WI38 (cell line): ENCODE measurements at regions not wholly inside any gene's neighbourhood (a gene's known extent, or its start where the extent isn't known, plus 50 kb on each side); places are given as distances from the start of the nearest gene placed in this dataset.

Experiments
- H3K4me3 ChIP-seq: 2 replicates; pipeline ENCODE4 v1.5.1; 2011; ENCODE audit warnings: low read depth, mild to moderate bottlenecking, control low read depth, low read length
- TF ChIP-seq, protein P1 (sequence below): IDR thresholded peaks from 2 replicates; pipeline ENCODE4 v1.5.1; 2012; ENCODE audit warnings: low read depth, mild to moderate bottlenecking, control low read depth, low read length

DNA sequence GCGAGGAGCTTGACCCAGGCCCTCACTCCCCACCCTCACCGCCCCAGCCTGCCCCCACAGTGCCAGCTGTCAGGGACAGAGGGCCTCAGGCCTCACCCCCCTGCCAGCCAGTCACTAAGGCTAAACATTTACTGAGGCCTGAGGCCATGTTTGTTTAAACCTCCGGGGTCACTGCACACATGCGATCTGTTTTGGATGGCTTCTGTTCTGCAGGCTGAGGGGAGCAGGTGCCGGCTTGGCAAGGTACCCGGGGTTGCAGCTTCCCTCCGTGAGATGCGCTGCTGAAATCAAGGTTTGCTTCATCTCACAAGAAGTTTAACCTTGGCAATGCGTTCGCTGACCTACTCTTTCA lies 103.3 kb upstream of the BOD1 start:
- TF ChIP-seq, protein P1, sequence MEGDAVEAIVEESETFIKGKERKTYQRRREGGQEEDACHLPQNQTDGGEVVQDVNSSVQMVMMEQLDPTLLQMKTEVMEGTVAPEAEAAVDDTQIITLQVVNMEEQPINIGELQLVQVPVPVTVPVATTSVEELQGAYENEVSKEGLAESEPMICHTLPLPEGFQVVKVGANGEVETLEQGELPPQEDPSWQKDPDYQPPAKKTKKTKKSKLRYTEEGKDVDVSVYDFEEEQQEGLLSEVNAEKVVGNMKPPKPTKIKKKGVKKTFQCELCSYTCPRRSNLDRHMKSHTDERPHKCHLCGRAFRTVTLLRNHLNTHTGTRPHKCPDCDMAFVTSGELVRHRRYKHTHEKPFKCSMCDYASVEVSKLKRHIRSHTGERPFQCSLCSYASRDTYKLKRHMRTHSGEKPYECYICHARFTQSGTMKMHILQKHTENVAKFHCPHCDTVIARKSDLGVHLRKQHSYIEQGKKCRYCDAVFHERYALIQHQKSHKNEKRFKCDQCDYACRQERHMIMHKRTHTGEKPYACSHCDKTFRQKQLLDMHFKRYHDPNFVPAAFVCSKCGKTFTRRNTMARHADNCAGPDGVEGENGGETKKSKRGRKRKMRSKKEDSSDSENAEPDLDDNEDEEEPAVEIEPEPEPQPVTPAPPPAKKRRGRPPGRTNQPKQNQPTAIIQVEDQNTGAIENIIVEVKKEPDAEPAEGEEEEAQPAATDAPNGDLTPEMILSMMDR: no peak
- no peak overlapping the region for H3K4me3 ChIP-seq

DNA sequence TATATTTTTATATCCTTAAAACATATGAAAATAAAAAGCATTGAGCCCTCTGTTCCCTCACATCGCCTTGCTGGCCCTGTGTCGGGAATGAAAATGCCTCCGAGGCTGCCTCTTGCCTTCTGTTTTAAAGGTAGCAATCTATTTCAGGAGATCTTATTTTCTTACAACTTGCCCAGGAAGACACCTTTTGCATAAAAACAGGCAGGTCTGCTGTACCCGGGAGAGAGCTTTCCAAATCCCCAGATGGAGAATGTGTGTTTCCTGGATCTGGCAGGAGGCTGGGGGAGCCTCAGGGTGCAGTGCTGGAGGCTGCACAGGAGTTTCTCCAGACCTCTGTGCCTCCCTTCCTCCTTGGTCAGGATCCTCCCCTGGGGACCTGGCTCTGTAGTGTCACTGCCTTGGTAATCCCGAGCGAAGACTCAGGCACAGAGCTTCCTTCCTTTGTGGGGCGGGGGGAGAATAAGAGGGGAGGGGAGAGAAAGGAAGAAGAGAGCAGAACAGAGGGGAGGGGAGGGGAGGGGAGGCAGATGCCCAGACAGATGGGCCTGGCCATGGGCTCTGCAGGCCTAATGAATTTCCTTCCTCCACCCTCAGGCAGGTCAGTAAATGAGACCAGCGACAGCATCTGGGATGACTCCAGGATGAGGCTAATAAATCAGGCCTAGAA lies 104.0 kb upstream of the BOD1 start:
- TF ChIP-seq, protein P1: no peak
- H3K4me3 ChIP-seq: no peak overlapping the region

DNA sequence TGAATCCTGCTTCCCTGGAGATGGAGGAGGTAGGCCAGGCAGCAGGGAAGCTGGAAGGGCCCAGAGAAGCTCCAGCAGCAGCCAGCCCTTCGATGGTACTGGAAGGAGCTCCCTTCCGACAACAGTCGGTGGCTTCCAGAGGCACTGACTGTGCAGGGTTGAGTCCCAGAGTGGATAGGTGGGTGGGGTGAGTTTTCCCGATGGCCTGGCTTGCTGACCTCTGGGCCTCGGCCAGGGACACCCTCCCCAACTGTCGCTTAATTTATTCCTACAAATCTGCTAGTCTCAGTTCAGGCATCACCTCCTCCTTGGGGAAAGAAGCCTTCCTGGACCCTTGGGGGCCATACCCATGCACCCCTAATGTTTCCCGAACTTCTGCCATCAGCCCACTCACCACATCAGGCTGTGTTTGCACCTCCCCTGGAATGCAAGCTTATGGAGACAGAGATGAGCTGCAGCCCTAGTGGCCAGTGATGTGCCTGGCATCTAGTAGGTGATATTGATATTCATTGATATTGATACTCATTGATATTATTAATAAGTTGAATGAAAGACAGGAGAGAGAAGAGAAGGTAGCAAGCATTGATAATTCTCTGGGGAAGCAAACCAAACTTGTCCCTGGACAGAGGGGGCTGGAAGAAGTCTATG lies 104.6 kb upstream of the BOD1 start:
- H3K4me3 ChIP-seq: no peak overlapping the region
- TF ChIP-seq, protein P1: no peak

DNA sequence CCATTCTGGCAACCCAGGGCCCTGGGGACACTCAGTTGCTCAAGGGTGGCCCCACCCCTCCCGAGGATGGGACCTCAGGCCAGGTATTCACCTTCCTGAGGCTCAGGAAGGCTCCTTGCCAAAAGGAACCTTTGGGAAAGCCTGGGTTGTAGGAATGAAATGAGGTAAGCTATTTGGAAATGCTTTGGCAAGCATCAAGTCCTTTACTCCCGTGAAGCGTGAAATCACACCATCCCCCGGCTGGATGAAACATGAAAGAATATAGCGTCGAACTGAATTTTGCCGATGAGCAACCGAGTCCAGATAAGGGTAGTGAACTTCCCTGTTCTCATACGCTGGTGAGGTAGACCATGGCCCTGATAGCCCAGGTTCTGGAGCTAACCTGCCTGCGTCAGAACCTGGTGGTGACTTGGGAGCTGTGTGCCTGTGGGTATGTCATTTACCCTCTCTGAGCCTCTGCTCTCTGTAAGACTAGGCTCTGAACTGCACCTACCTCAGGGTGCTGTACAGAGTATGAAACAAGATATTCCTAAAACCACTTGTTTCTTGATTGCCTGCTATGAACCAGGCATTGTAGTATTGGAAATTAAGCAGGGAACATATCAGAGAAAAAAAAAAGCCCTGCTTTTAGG lies 105.3 kb upstream of the BOD1 start:
- TF ChIP-seq, protein P1: no peak
- H3K4me3 ChIP-seq: no peak overlapping the region

DNA sequence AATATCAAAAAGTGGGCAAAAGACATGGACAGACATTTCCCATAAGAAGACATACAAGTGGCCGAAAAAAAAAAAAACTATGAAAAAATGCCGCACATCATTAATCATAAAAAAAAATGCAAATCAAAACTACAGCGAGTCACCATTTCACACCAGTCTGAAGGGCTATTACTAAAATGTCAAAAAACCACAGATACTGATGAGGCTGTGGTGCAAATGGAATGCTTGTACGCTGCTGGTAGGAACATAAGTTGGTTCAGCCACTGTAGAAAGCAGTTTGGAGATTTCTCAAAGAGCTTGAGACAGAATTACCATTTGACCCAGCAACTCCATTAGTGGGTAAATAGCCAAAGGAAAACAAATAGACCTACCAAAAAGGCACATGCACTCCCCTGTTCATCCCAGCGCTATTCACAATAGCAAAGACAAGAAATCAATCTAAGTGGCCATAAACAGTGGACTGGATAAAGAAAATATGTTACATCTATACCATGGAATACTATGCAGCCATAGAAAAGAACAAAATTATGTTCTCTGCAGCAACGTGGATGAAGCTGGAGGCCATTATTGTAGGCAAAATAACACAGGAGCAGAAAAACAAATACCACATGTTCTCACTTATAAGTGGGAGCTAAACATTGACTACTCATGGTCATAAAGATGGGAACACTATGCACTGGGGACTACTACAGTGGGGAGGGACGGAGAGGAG lies 110.6 kb upstream of the BOD1 start:
- H3K4me3 ChIP-seq: no peak overlapping the region
- TF ChIP-seq, protein P1: no peak

DNA sequence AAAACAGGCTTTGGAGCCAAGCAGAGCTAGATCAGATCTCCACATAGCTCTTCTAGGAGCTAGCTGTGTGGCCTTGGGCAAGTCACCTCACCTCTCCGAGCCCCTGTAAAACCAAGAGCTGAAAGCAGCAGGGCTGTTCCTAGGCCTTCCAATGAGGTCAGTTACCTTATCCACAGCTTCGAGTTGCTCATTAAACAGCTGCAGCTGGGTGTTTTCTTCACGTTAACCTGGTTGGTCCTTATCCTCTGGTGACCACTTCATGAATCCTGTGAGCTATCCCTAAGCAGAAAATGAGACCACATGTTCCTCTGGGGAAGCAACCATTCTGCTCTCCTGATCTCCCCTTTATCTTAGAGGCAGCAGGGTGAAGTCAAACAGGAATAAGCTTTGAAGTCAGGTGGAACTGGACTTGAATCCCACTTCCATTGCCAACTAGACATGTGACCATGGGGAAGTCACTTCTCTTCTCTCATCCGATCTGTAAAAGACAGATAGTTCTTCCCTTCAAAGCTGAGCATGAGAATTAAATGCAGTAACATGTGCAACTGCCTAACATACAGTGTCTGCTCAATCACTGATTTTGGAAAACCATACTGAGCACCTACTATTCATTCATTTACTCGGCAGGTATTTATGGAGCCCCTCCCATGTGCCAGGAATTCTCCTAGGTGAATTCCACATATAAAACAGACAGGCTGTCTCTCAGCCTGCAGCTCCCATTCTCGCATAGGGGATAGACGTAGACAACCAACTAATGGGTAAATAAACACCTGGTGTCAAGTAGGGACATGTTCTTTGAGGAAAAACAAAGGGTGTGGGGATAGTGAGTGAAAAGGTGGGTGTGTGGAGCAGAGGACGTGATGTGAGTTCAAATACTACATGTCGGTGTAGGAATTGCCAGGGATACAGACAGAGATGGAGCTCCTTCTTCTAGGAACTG lies 111.7 kb upstream of the BOD1 start:
- TF ChIP-seq, protein P1: no peak
- H3K4me3 ChIP-seq: no peak overlapping the region
